WERI-Rb-1 (cell line): ENCODE measurements at regions not wholly inside any gene's neighbourhood (a gene's known extent, or its start where the extent isn't known, plus 50 kb on each side); places are given as distances from the start of the nearest gene placed in this dataset.

ENCODE experiments used
- DNase-seq: peaks from one replicate; pipeline ENCODE4 v3.0.0-alpha.2; 2020
- H3K27ac ChIP-seq: fragments of 250-450 bp; sonication (Bioruptor Pico); 2 replicates; pipeline ENCODE4 v1.5.1; 2020; ENCODE audit warnings: mild to moderate bottlenecking, moderate library complexity
- H3K27me3 ChIP-seq: fragments of 250-450 bp; sonication (Bioruptor Pico); 2 replicates; pipeline ENCODE4 v1.5.1; 2021; ENCODE audit warnings: mild to moderate bottlenecking, low read depth, moderate library complexity; ENCODE audit not compliant: insufficient read depth, severe bottlenecking
- H3K36me3 ChIP-seq: fragments of 250-450 bp; sonication (Bioruptor Pico); 2 replicates; pipeline ENCODE4 v1.5.1; 2020; ENCODE audit warnings: mild to moderate bottlenecking, moderate library complexity
- H3K4me3 ChIP-seq: 2 replicates; pipeline ENCODE4 v1.5.1; 2011; ENCODE audit warnings: low read depth, mild to moderate bottlenecking, control low read depth, low read length
- H3K9me3 ChIP-seq: fragments of 250-450 bp; sonication (Bioruptor Pico); 2 replicates; pipeline ENCODE4 v1.5.1; 2021; ENCODE audit warnings: mild to moderate bottlenecking, moderate library complexity; ENCODE audit not compliant: severe bottlenecking
- TF ChIP-seq, protein P1 (sequence below): IDR thresholded peaks from 2 replicates; pipeline ENCODE4 v1.5.1; 2011; ENCODE audit warnings: low read depth, mild to moderate bottlenecking, control low read depth, inconsistent platforms, low read length

GRCh38 chr18:70848329-70848728, 559.5 kb downstream of the SOCS6 start:
- H3K36me3 ChIP-seq, result no peaks in the 10 kb centered on the region
- TF ChIP-seq, protein P1, sequence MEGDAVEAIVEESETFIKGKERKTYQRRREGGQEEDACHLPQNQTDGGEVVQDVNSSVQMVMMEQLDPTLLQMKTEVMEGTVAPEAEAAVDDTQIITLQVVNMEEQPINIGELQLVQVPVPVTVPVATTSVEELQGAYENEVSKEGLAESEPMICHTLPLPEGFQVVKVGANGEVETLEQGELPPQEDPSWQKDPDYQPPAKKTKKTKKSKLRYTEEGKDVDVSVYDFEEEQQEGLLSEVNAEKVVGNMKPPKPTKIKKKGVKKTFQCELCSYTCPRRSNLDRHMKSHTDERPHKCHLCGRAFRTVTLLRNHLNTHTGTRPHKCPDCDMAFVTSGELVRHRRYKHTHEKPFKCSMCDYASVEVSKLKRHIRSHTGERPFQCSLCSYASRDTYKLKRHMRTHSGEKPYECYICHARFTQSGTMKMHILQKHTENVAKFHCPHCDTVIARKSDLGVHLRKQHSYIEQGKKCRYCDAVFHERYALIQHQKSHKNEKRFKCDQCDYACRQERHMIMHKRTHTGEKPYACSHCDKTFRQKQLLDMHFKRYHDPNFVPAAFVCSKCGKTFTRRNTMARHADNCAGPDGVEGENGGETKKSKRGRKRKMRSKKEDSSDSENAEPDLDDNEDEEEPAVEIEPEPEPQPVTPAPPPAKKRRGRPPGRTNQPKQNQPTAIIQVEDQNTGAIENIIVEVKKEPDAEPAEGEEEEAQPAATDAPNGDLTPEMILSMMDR, result no peak
- no peak overlapping the region for H3K4me3 ChIP-seq
- DNase-seq, result no peak
- H3K27ac ChIP-seq, result no peak overlapping the region
- H3K27me3 ChIP-seq, result no peaks in the 10 kb centered on the region
- H3K9me3 ChIP-seq, result no peaks in the 10 kb centered on the region

DNA sequence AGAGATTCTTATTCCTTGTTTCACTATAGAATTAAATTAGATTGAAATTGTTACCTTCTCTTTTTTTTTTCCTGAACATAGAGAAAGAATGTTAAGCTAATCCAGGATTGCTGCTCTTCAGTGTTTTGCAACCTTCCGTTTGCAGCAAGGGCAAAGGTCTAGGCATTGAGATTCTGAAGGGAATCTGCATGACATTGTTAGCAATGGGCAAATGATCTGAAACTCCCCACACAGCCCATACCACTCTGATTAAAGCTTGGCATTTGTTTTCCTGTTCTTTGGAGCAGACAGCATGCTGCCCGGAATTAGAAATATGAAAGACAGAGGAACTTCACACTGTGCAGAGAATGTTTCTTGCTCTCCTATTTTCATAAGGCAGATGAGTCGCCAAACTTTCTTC, 551.8 kb downstream of the SOCS6 start:
- DNase-seq, result no peak
- Histone ChIP-seq H3K9me3 (no peaks in the 10 kb centered on the region), H3K27me3 (no peaks in the 10 kb centered on the region), H3K27ac (no peak overlapping the region), H3K4me3 (no peak overlapping the region), H3K36me3 (no peaks in the 10 kb centered on the region)
- TF ChIP-seq, protein P1, result no peak

- Histone ChIP-seq H3K27me3 (no peaks in the 10 kb centered on the region), H3K9me3 (no peaks in the 10 kb centered on the region), H3K36me3 (no peaks in the 10 kb centered on the region), H3K27ac (no peak overlapping the region), H3K4me3 (no peak overlapping the region)
- no peak for DNase-seq
- TF ChIP-seq, protein P1, result no peak
Observed at GRCh38 chr18:70827632-70828031, 538.8 kb downstream of the SOCS6 start.

DNA sequence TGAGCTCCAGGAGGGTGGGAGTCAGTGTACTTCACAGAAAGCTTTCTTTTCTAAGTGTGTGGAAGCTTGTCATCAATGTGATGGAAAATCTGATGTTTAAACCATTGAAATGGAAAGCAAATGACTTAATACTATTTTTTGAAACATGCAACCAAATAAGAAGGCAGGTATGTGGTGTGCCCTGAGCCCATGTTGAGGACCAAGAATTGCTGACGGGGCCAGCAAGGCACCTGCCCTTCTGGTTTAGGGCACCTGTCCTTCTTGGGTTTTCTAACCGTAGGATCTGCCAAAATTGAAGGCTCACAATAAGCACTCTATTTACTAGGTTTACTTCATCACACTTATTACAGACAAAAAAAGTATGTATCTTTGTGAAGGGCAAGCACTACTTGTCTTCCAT, 537.7 kb downstream of the SOCS6 start:
- Histone ChIP-seq H3K4me3 (no peak overlapping the region), H3K27me3 (no peaks in the 10 kb centered on the region), H3K9me3 (no peaks in the 10 kb centered on the region), H3K27ac (no peak overlapping the region), H3K36me3 (no peaks in the 10 kb centered on the region)
- TF ChIP-seq, protein P1, result no peak
- no peak for DNase-seq

- DNase-seq, result no peak
- TF ChIP-seq, protein P1, result no peak
- Histone ChIP-seq H3K4me3 (no peak overlapping the region), H3K27ac (no peak overlapping the region), H3K27me3 (no peaks in the 10 kb centered on the region), H3K36me3 (no peaks in the 10 kb centered on the region), H3K9me3 (no peaks in the 10 kb centered on the region)
Observed at GRCh38 chr18:70822691-70823090, 533.8 kb downstream of the SOCS6 start.

DNA sequence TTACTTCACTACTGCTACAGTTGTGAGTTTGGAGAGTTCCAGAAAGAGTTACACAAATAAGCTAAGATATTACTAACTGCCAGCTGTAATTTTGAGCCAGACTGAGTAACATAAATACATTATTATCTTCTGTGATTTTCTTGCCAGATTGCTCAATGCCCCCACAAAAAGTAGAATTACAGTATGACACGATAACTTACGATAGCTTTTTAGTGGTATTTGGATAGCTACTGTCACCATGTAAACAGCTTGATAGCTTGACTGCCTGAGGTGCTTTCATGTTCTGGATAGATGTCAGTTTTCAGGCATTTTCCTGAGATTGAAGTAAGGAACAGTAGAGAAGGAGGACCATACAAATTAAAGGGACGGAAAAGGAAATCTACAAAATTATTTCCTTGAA, 533.3 kb downstream of the SOCS6 start:
- Histone ChIP-seq H3K27ac (no peak overlapping the region), H3K9me3 (no peaks in the 10 kb centered on the region), H3K36me3 (no peaks in the 10 kb centered on the region), H3K4me3 (no peak overlapping the region), H3K27me3 (no peaks in the 10 kb centered on the region)
- no peak for DNase-seq
- TF ChIP-seq, protein P1, result no peak
